ENCODE measurements at regions not wholly inside any gene's neighbourhood (a gene's known extent, or its start where the extent isn't known, plus 50 kb on each side); places are given as distances from the start of the nearest gene placed in this dataset.

GRCh38 chr4:115850799-115851509 is 737.5 kb upstream of the NDST4 start:
- DNase-seq (ENCODE audit: low read depth in 1 of 2, low spot score in 1 of 2): no peak
- no peaks in the 10 kb centered on the region for H3K27me3 ChIP-seq
- no peaks in the 10 kb centered on the region for H3K36me3 ChIP-seq
- TF ChIP-seq CTCF (IDR thresholded peaks at IDR 0.05; ENCODE audit: low read depth, low read length): no peak
- no peaks in the 10 kb centered on the region for H3K4me1 ChIP-seq (ENCODE audit: low read depth)
- no peak overlapping the region for H3K27ac ChIP-seq
- H3K9me3 ChIP-seq (ENCODE audit: low read depth): no peaks in the 10 kb centered on the region
- no peak overlapping the region for H3K4me3 ChIP-seq

- Histone ChIP-seq H3K36me3 (no peaks in the 10 kb centered on the region), H3K27me3 (no peaks in the 10 kb centered on the region), H3K9me3 (ENCODE audit: low read depth) (no peaks in the 10 kb centered on the region), H3K4me3 (no peak overlapping the region), H3K27ac (no peak overlapping the region), H3K4me1 (ENCODE audit: low read depth) (no peaks in the 10 kb centered on the region)
- DNase-seq (ENCODE audit: low read depth in 1 of 2, low spot score in 1 of 2): no peak
- TF ChIP-seq CTCF (IDR thresholded peaks at IDR 0.05; ENCODE audit: low read depth, low read length): no peak
These were observed 730.8 kb upstream of the NDST4 start for GRCh38 chr4:115844180-115844579.

GRCh38 chr4:115841871-115842270 is 728.5 kb upstream of the NDST4 start:
- H3K36me3 ChIP-seq: no peaks in the 10 kb centered on the region
- no peak overlapping the region for H3K27ac ChIP-seq
- TF ChIP-seq CTCF (IDR thresholded peaks at IDR 0.05; ENCODE audit: low read depth, low read length): no peak
- no peaks in the 10 kb centered on the region for H3K9me3 ChIP-seq (ENCODE audit: low read depth)
- no peak for DNase-seq (ENCODE audit: low read depth in 1 of 2, low spot score in 1 of 2)
- H3K4me3 ChIP-seq: no peak overlapping the region
- H3K4me1 ChIP-seq (ENCODE audit: low read depth): no peaks in the 10 kb centered on the region
- H3K27me3 ChIP-seq: no peaks in the 10 kb centered on the region

DNA sequence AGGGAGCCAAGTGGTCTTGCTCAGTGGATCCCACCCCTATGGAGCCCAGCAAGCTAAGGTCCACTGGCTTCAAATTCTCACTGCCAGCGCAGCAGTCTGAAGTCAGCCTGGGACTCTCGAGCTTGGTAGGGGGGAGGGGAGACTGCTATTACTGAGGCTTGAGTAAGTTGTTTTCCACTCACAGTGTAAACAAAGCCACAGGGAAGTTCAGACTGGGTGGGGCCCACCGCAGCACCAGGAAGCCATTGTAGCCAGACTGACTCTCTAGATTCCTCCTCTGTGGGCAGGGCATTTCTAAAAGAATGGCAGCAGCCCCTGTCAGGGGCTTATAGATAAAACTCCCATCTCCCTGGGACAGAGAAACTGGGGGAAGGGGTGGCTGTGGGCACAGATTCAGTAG is 721.0 kb upstream of the NDST4 start:
- no peaks in the 10 kb centered on the region for H3K36me3 ChIP-seq
- H3K4me1 ChIP-seq (ENCODE audit: low read depth): no peaks in the 10 kb centered on the region
- H3K27me3 ChIP-seq: no peaks in the 10 kb centered on the region
- H3K27ac ChIP-seq: no peak overlapping the region
- no peak for TF ChIP-seq CTCF (IDR thresholded peaks at IDR 0.05; ENCODE audit: low read depth, low read length)
- no peaks in the 10 kb centered on the region for H3K9me3 ChIP-seq (ENCODE audit: low read depth)
- DNase-seq (ENCODE audit: low read depth in 1 of 2, low spot score in 1 of 2): no peak
- no peak overlapping the region for H3K4me3 ChIP-seq

GRCh38 chr4:115824630-115825029 is 711.2 kb upstream of the NDST4 start:
- H3K4me3 ChIP-seq: no peak overlapping the region
- H3K27ac ChIP-seq: no peak overlapping the region
- H3K9me3 ChIP-seq (ENCODE audit: low read depth): no peaks in the 10 kb centered on the region
- H3K27me3 ChIP-seq: no peaks in the 10 kb centered on the region
- no peak for TF ChIP-seq CTCF (IDR thresholded peaks at IDR 0.05; ENCODE audit: low read depth, low read length)
- no peaks in the 10 kb centered on the region for H3K4me1 ChIP-seq (ENCODE audit: low read depth)
- no peaks in the 10 kb centered on the region for H3K36me3 ChIP-seq
- no peak for DNase-seq (ENCODE audit: low read depth in 1 of 2, low spot score in 1 of 2)
